HepG2 (cell line): ENCODE measurements at regions not wholly inside any gene's neighbourhood (a gene's known extent, or its start where the extent isn't known, plus 50 kb on each side); places are given as distances from the start of the nearest gene placed in this dataset.

ENCODE experiments used
- ATAC-seq: fragments of 200-7000 bp; cut with Tn5 transposase; 3 replicates; pipeline ENCODE4 v1.9.1; 2020; ENCODE audit warnings: mild to moderate bottlenecking, moderate library complexity
- BruUV-seq: library from RNA; stranded (reverse); fragments of 400-500 nt; replicated peaks from 2 replicates; lab custom pipeline; 2021; lab: Mats Ljungman, UMichigan
- CTCF ChIA-PET: fragments of 300-600 bp; formaldehyde crosslinking; extraction: SDS; loops from one replicate; lab custom pipeline; 2021; ENCODE audit warnings: low total read pairs, inconsistent platforms, low intra/inter-chr PET ratio; lab: Yijun Ruan, JAX
- POLR2A ChIA-PET: fragments of 350-600 bp; sonication (Branson Sonifier 250); formaldehyde crosslinking; loops from one replicate; lab custom pipeline; 2020; ENCODE audit warnings: antibody characterized with exemption, inconsistent platforms; lab: Yijun Ruan, JAX
- DNase-seq: peaks from one replicate; pipeline ENCODE4 v3.0.0-alpha.2; 2015; ENCODE audit warnings: low spot score
- FAIRE-seq: peaks from 3 replicates; lab custom pipeline; 2011; peaks lifted over from hg19 to GRCh38; lab: Jason Lieb, UNC
- H2AFZ ChIP-seq: one replicate; pipeline ENCODE4 v1.6.1; 2011; ENCODE audit warnings: low read length, inconsistent platforms
- H3K27ac ChIP-seq: fragments of 300-600 bp; 3 replicates; pipeline ENCODE4 v1.8.0; 2011; ENCODE audit warnings: mixed run types, mild to moderate bottlenecking, mixed read lengths, low read length, inconsistent platforms; ENCODE audit not compliant: insufficient read depth; ENCODE audit errors: extremely low read length
- H3K27me3 ChIP-seq, 2 experiments: fragments of 200-600 bp in 1 of 2; 2 replicates in 1 of 2; 3 replicates in 1 of 2; pipeline versions ENCODE4 v1.6.0 to v1.8.0; 2011; ENCODE audit warnings: low read length in 2 of 2, mild to moderate bottlenecking in 2 of 2, moderate library complexity in 2 of 2, inconsistent platforms in 1 of 2; ENCODE audit not compliant: insufficient read depth in 2 of 2, control insufficient read depth in 1 of 2
- H3K36me3 ChIP-seq, 2 experiments: fragments of 200-600 bp in 1 of 2; replicated peaks in 1 of 2; 2 replicates in 1 of 2; 3 replicates in 1 of 2; pipeline versions ENCODE4 v1.5.1 to v1.8.0; 2011; ENCODE audit warnings: low read length in 2 of 2, inconsistent platforms in 1 of 2; ENCODE audit not compliant: insufficient read depth in 2 of 2, control insufficient read depth in 1 of 2
- H3K4me1 ChIP-seq: 2 replicates; pipeline ENCODE4 v1.5.1; 2012; ENCODE audit warnings: low read length, inconsistent platforms; ENCODE audit not compliant: insufficient read depth
- H3K4me2 ChIP-seq: 2 replicates; pipeline ENCODE4 v1.6.0; 2011; ENCODE audit warnings: low read depth, low read length, inconsistent platforms
- H3K4me3 ChIP-seq, 3 experiments: fragments of 200-600 bp in 1 of 3; sonication (generic), shearing (Covaris generic) in 1 of 3; replicated peaks in 1 of 3; 2 replicates each; pipeline ENCODE4 v1.5.1; 2011 to 2016; ENCODE audit warnings: low read length in 3 of 3, inconsistent platforms in 2 of 3, low read depth in 2 of 3, mild to moderate bottlenecking in 2 of 3, control low read depth in 1 of 3, mixed read lengths in 1 of 3; ENCODE audit not compliant: insufficient read depth in 1 of 3
- H3K79me2 ChIP-seq: one replicate; pipeline ENCODE4 v1.6.1; 2011; ENCODE audit warnings: low read length, inconsistent platforms; ENCODE audit not compliant: insufficient read depth
- H3K9ac ChIP-seq: 2 replicates; pipeline ENCODE4 v1.6.0; 2011; ENCODE audit warnings: mild to moderate bottlenecking, low read depth, low read length, inconsistent platforms; ENCODE audit not compliant: insufficient read depth
- H3K9me3 ChIP-seq: 2 replicates; pipeline ENCODE4 v1.5.1; 2012; ENCODE audit warnings: mild to moderate bottlenecking, low read length
- H4K20me1 ChIP-seq: 2 replicates; pipeline ENCODE4 v1.6.0; 2011; ENCODE audit warnings: inconsistent platforms, mild to moderate bottlenecking, low read length, moderate library complexity; ENCODE audit not compliant: insufficient read depth
- FLYWCH1 ChIP-seq: sonication (generic); formaldehyde crosslinking; IDR thresholded peaks from 2 replicates; pipeline ENCODE4 v1.8.1; 2023; ENCODE audit warnings: mild to moderate bottlenecking, missing genetic modification reagents
- GTF2F1 ChIP-seq: fragments of 150-350 bp; IDR thresholded peaks from 2 replicates; pipeline ENCODE4 v1.6.1; 2014; ENCODE audit warnings: low read length
- ZNF180 ChIP-seq: sonication (generic); formaldehyde crosslinking; IDR thresholded peaks from 2 replicates; pipeline ENCODE4 v1.4.0; 2020; ENCODE audit warnings: low read depth, missing genetic modification reagents, borderline replicate concordance
- ZNF660 ChIP-seq: sonication (generic); formaldehyde crosslinking; IDR thresholded peaks from 2 replicates; pipeline ENCODE4 v1.5.1; 2020; ENCODE audit warnings: mild to moderate bottlenecking, low read depth, missing genetic modification reagents, borderline replicate concordance
- WGBS: methylation state at CpG from one replicate; pipeline ENCODE4 v1.1.6; 2017; ENCODE audit warnings: low lambda C conversion rate; 5-methylcytosine and 5-hydroxymethylcytosine counted together
- in situ Hi-C: cut with HindIII; loops from 2 replicates; pipeline ENCODE4 v1.10.0; 2017; ENCODE audit warnings: low pct_unique_long_range_greater_than_20kb; ENCODE audit not compliant: extremely low pct_ligation_motif_present
- intact Hi-C: fragments of 100-400 bp; cut with micrococcal nuclease; formaldehyde crosslinking; loops from one replicate; pipeline ENCODE4 v1.10.0; 2022; ENCODE audit not compliant: unreplicated experiment

DNA sequence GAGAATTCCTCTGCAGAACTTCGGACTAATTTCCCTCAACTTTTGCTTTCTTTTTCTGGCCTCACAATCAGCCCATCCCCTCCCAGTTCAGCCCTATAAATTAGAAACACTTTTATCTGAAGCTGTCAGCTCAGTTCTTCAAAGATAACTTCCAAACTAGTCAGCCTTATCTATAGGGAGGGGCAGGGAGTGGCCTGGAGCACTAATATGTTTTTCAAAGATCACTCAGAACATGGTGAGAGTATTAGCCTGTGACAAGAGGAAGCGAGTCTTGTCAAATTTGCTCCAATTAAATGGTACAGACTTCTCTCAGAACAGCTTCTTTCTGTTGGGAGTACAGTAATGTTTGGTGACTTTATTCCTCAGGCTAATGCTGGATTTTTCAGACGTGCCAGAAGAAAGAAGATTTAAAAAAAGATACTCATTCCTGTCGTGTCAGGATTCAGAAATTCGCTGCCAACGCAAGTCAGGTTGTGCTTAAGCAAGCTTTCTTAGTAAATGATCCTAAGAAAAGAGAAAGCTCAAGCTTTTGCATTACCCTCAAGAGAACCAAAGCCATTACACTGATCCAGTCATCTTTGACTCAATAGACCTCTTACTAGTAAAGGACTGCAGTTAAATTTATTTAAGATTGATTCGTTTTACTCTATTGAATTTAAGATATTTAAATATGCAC is 1033.6 kb downstream of the SLITRK5 start:
- no peak for DNase-seq
- Histone ChIP-seq H3K9me3 (peaks cover 7% of the 10 kb centered on the region), H2AFZ (no peak overlapping the region), H3K36me3 (no peaks in the 10 kb centered on the region), H3K27ac (no peak overlapping the region), H3K4me2 (no peak overlapping the region), H3K4me3 (no peak overlapping the region), H3K79me2 (no peaks in the 10 kb centered on the region), H3K27me3 (no peaks in the 10 kb centered on the region), H3K4me1 (no peaks in the 10 kb centered on the region), H3K9ac (no peak overlapping the region), H4K20me1 (no peaks in the 10 kb centered on the region)
- intact Hi-C loops (no loop called here), in situ Hi-C loops (no loop called here)
- ATAC-seq, result no peak
- WGBS, result 7% methylated on average over 7 of the region's 7 CpGs
- POLR2A ChIA-PET, result no interaction called here
- BruUV-seq, result no TSS peak
- FAIRE-seq, result no peak
- CTCF ChIA-PET, result no interaction called here
- no peak for TF ChIP-seq ZNF660 (CRISPR knock-in tag)
- TF ChIP-seq GTF2F1, result no peak
- TF ChIP-seq ZNF180, result no peak
- TF ChIP-seq FLYWCH1, result no peak

DNA sequence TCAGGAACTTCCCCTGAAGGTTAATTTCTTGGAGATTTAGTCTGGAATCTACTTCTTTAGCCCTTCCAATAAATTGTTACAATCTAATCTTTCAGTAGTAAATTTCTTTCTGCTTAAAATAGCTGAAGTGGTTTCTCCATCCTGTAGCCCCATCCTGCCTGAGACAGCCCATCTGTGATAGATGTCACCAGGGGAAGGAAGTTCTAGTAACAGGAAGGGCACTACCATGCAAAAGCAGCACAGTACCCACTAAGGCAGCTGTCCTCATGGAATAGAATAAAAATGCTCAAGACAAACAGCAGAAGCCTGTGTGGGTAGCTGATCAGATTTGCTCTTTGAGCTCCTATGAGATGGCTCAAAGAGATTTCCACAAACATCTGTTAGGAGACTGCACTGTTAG is 1036.5 kb downstream of the SLITRK5 start:
- no peak overlapping the region for H2AFZ ChIP-seq
- H3K9me3 ChIP-seq, result peaks cover 8% of the 10 kb centered on the region; the same call in 1 of the 2 replicates
- no peak overlapping the region for H3K4me3 ChIP-seq
- H3K79me2 ChIP-seq, result no peaks in the 10 kb centered on the region
- in situ Hi-C loops, result no loop called here
- H3K36me3 ChIP-seq, result no peaks in the 10 kb centered on the region
- ChIA-PET POLR2A (no interaction called here), CTCF (no interaction called here)
- ATAC-seq (no peak), DNase-seq (no peak), FAIRE-seq (no peak)
- H3K4me1 ChIP-seq, result no peaks in the 10 kb centered on the region
- H3K9ac ChIP-seq, result no peak overlapping the region
- no peaks in the 10 kb centered on the region for H4K20me1 ChIP-seq
- BruUV-seq, result no TSS peak
- no peak overlapping the region for H3K4me2 ChIP-seq
- TF ChIP-seq ZNF180, result no peak
- no peak overlapping the region for H3K27ac ChIP-seq
- intact Hi-C loops, result no loop called here
- H3K27me3 ChIP-seq, result no peaks in the 10 kb centered on the region
